ENCODE measurements at regions not wholly inside any gene's neighbourhood (a gene's known extent, or its start where the extent isn't known, plus 50 kb on each side); places are given as distances from the start of the nearest gene placed in this dataset.

DNA sequence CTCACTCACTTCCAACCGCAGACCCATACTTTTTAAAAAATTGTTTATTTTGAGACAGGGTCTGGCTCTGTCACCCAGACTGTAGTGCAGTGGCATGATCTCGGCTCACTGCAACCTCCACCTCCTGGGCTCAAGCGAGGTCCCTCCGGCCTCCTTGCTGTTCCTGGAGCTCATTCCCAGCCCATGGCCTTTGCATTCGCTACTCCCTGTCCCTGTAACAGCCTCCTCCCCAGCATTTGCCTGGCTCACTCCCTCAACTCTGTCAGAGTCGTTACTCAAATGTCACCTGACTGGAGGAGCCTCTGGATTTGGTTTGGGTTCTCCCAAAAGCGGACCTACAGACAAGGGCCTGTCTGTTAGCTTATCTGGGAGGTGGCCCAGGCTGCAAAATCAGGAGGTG lies 432.6 kb upstream of the PROK2 start:
- TF ChIP-seq EHMT2 (IDR thresholded peaks at IDR 0.05; ENCODE audit: low read depth) (no peak), CTCF (IDR thresholded peaks at IDR 0.05) (no peak), CEBPB (IDR thresholded peaks at IDR 0.05) (no peak), FOSL2 (IDR thresholded peaks at IDR 0.05) (no peak), FOSL2 (CRISPR knock-in tag; IDR thresholded peaks at IDR 0.05) (no peak), NPAS2 (CRISPR knock-in tag; IDR thresholded peaks at IDR 0.05; ENCODE audit: borderline replicate concordance) (no peak), RFX5 (IDR thresholded peaks at IDR 0.05) (no peak), RCOR1 (IDR thresholded peaks at IDR 0.05; ENCODE audit: low read depth, low read length) (no peak), CHD4 (IDR thresholded peaks at IDR 0.05; ENCODE audit: borderline replicate concordance) (no peak)
- TF ChIP-seq, protein P1, sequence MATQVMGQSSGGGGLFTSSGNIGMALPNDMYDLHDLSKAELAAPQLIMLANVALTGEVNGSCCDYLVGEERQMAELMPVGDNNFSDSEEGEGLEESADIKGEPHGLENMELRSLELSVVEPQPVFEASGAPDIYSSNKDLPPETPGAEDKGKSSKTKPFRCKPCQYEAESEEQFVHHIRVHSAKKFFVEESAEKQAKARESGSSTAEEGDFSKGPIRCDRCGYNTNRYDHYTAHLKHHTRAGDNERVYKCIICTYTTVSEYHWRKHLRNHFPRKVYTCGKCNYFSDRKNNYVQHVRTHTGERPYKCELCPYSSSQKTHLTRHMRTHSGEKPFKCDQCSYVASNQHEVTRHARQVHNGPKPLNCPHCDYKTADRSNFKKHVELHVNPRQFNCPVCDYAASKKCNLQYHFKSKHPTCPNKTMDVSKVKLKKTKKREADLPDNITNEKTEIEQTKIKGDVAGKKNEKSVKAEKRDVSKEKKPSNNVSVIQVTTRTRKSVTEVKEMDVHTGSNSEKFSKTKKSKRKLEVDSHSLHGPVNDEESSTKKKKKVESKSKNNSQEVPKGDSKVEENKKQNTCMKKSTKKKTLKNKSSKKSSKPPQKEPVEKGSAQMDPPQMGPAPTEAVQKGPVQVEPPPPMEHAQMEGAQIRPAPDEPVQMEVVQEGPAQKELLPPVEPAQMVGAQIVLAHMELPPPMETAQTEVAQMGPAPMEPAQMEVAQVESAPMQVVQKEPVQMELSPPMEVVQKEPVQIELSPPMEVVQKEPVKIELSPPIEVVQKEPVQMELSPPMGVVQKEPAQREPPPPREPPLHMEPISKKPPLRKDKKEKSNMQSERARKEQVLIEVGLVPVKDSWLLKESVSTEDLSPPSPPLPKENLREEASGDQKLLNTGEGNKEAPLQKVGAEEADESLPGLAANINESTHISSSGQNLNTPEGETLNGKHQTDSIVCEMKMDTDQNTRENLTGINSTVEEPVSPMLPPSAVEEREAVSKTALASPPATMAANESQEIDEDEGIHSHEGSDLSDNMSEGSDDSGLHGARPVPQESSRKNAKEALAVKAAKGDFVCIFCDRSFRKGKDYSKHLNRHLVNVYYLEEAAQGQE (IDR thresholded peaks at IDR 0.05), result no peak
- TF ChIP-seq, protein P2, sequence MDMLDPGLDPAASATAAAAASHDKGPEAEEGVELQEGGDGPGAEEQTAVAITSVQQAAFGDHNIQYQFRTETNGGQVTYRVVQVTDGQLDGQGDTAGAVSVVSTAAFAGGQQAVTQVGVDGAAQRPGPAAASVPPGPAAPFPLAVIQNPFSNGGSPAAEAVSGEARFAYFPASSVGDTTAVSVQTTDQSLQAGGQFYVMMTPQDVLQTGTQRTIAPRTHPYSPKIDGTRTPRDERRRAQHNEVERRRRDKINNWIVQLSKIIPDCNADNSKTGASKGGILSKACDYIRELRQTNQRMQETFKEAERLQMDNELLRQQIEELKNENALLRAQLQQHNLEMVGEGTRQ (IDR thresholded peaks at IDR 0.05), result no peak
